ENCODE measurements at regions not wholly inside any gene's neighbourhood (a gene's known extent, or its start where the extent isn't known, plus 50 kb on each side); places are given as distances from the start of the nearest gene placed in this dataset.

DNA sequence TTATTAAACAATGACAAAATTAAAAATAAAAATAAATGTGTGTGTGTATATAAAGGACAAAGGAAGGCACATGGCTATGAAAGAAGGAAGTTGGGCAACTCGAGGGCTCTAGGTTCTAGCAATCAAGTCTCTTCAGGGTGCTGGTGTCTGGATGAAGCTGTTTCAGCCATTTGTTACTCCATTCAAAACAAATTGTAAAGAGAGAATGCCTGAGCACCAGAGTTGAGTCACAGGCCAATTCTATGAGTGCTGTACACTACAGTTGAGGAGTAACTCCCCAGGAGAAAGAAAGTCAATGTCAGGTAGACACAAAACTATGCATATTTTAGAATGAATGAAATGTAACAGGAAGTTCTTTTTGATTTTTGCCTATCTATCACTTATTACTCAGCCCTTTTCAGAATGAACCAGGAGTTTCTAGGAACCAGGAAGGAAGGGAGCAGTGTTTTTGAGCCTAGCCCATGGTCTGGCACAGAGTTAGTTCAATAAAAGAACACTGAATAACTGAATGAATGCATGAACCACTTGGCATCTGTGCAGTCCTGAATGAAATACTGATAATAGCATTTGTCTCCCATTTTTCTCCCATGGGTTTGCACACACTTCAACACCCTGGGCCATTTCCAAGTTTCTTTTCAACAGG lies 151.7 kb upstream of the CPEB2 start:
- DNase-seq (ENCODE audit: low spot score), result no peak

DNA sequence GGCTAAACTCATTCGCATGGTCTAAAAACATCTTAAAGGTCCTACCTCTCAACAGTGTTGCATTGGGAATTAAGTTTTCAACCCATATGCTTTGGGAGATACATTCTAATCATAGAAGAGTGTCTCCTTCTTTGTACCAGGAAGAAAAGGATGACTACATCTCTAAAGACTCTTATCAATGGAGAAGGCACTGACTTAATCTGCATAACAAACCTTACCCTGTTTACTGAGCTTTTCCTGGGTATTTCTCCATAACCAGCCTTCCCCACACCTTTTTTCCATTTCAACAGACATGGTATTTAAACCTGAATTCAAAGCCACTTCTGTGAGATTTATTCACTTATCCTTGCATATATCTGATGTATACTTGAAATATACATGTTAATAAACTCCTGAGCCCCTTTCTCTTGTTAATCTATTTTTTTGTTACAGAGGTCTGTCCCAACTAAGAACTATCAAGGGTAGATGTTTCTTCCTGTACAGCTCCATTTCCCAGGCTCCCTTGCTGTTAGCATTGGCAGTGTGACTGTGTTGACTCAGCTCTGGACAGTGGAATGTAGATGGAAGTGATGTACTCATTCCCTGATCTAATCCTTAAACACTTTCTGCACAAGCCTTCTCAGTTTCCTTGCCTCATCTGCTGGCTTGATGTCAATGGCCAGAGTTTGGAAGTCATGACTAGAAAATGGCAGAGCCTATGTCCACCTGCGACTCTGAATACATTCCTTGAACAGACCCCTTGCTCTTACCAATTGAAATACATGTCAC lies 148.9 kb upstream of the CPEB2 start:
- DNase-seq (ENCODE audit: low spot score), result no peak

DNA sequence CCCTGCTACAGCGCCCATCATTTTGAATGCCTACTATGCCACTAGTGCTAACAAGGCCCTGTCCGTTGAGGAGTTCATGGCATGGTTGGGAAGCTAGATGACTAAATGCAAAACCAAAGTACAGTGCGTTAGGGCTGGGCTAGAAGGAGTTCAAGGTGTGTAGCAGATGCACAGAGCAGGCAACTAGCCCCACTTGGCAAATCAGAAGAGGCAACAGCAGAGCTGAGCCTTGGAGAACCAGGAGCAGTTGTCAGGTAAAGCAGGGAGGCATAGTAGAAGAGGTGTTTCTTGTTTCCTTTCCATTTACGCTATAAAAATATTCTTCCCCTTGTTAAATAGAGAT lies 146.6 kb upstream of the CPEB2 start:
- no peak for DNase-seq (ENCODE audit: low spot score)

DNA sequence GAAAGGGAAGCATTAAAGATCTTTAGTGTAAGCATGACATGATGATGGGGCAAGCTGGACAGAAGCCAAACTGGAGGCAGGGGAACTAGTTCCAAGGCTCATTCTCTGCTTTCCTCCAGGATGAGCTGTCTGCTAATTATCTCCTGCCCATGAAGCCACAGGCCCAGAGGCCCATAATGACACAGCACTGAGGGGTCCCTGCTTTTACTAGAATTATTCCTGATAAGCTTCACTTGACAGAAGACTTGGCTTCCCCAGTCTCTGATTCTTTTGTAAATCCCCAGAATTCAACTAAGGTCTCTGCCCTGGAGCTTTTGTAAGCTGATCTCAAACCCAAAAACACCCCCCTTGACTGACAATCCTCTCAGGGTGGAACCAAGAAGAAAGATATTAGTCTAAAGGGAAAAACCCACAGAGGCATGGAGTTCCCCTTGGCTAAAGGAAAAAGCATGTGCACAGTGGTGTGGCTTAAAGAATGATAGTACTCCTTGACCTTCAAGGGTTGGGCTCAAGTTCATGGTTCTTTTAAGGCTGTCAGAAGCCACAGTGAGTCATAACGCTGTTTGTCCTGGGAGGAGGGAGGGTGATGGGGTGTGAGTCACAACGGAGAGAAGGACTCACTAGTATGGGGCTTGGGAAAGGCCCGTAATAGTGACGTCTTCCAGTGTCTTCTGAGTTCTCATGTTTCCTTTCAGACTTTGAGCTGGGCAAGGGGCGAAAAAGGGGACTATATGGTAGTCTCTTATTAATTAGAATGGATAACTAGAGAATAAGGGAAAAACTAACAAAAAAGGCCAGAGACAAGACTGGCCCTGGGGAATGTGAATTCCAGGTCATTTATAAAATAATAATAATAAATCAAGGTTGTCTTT lies 146.0 kb upstream of the CPEB2 start:
- DNase-seq (ENCODE audit: low spot score), result no peak

DNA sequence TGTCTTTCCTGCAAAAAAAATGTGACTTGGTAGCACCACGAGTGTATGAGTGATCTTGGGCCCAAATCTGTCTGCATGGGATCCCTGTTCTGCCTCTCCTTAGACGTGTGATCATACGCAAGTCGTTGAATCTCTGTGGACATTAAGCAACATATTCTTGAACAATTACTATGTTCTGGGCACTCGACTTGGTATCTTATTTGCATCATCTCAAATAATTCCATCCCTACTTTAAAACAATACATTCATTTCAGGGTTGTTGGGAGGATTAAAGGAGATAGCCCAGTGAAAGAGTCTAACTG lies 145.4 kb upstream of the CPEB2 start:
- DNase-seq (ENCODE audit: low spot score), result no peak

DNA sequence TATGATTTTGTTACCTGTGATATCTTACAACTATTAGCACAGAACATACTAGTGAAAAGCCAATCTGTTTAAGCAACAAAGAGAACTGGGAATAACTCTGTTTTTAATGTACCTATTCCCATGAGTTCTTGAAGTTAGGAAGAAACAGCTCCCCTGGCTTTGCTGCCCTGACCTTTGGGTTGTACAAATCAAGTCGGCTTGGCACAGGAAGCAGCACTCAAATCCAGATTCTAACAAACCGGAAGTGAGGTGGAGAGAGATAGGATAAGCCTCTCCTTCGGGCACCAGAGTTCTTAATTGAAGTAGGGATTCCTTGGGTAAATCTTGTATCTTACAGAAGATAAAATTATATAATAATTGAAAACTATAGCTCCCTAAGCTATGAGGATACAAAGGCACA lies 144.8 kb upstream of the CPEB2 start:
- DNase-seq (ENCODE audit: low spot score), result no peak

DNA sequence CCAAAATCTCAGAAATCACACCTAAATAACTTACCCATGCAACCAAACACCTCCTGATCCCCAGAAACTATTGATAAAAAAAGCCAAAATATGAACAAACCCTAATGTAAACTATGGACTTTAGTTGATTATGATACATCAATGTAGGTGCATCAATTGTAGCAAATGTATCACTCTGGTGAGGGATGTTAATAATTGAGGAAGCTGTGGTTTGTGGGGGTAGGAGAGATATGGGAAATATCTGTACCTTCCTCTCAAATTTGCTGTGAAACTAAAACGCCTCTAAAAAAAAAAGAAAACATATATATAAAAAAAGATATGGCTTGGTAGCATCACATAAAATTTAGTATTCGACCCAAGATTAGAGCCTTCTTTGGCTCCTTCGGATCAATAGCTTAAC lies 144.3 kb upstream of the CPEB2 start:
- no peak for DNase-seq (ENCODE audit: low spot score)

DNA sequence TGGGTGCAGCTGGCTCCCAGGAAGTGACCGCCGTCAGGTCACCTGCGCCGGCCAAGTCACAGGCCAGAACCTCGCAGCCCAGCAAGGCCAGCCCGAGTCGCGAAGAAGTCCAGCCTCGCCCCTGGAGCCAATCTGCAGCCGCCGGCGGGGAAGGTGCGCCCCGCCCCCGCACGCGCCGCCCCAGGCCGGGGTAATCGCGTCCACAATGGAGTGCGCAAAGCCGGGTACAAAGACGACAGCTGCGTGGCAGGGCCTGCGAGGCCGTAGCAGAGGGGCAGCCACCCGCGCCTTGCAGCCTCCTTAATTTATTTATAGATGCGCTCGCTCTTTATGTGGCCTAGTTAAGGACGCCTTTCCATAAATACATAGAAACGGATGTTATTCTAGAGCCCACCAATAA lies 139.4 kb upstream of the CPEB2 start:
- peak; percentile 57 for DNase-seq (ENCODE audit: low spot score)

DNA sequence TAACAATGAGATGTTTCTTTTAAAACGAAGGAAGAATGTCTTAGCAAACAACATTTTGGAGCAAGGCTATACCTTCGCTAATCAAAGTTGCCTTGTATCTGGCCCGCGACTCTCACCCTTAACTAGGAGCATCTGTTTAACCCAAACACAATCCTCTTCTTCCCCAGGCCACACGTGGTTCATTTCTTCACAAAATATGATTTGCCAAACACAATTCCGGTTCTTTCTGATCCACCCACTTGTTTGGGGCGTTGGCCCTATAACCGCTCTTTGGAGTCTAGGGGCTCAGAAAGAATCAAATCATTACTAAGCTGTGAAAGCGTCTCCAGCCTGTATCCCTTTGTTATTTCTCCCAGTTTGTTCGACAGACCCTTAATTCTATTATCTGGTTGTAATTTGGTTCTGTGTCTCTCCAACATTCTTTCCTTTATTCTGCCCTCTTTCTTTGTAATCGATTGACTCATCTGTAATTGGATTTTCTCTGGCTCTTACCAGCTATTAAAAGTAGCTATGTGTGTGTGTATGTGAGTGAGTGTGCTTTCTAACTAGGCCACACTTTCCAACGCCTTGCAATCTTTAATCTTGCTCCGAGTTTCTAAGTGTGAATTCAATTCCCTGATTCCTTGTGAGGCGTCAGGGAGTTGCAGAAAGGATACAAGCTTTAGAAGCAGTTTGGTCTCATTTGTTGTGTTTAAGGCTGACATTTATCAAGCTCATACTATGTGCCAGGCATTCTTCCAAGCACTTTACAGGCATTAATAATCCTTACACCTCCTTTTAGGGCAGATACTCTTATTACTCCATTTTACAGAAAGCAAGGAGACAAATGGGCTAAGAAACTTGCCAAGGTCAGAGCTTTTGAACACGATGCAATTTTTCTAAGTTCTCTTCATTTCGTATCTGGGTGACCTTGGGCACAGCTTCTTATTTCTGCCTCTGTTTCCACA lies 138.6 kb upstream of the CPEB2 start:
- DNase-seq (ENCODE audit: low spot score), result peak; percentile 58

DNA sequence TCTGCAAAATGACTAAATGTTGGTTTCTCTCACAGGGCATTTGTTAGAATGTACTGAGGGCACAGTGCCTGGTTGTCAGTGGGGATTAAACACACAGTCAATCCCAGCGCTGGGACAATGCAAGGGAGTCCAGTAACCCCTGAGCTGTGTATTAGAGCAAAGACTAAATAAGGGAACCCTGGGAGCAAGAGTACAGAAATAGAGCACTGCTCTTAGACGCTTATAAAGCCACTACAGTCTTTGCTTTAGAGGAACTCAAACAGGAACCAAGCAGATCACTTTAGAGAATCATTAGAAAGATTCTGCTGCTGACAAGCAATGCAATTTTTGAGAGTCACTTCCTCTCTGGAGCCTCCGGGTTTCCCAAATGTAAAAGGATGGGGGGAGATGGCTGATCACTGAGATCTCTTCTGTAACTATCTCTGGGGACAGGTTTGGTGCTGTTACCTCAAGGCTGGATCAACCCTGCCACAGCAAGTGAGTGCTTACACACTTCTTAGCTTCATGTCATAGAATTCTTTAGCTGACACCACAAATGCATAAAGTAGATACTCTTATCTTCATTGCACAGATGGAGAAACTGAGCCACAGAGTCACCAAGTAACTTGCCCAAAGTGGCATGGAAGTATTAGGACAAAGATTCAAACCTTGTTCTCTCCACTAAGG lies 137.8 kb upstream of the CPEB2 start:
- no peak for DNase-seq (ENCODE audit: low spot score)

DNA sequence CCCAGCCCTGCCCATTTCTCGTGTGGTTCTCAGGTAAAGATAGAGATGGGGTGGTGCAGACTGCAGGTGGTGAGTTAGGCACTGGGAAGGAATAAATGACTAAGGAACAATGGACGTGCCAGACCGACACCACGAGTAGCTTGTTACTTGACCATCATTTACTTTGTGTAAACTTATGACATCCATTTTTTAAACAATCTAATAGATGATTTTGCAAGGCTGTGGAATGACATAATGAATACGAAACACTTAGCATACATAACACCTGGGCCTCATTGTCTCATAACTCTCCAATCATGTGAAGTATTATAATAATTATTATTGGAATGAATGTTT lies 137.3 kb upstream of the CPEB2 start:
- DNase-seq (ENCODE audit: low spot score), result no peak

DNA sequence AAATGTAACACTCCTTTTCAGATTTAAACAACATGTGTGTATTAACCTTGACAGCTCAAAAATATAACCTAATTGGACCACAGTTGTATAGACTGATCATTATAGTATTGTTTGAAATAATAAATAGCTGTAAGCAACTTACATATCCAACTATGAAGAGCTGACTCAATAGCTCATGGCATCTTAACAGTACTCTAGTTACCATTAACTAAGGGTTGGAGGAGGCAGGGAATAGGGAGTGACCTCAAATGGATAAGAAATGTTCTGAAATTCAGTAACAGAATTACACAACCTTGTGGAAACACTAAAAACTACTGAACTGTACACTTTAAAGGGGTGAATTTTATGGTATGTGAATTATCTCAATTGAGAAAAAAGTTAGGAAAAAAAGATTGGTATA lies 136.5 kb upstream of the CPEB2 start:
- no peak for DNase-seq (ENCODE audit: low spot score)

DNA sequence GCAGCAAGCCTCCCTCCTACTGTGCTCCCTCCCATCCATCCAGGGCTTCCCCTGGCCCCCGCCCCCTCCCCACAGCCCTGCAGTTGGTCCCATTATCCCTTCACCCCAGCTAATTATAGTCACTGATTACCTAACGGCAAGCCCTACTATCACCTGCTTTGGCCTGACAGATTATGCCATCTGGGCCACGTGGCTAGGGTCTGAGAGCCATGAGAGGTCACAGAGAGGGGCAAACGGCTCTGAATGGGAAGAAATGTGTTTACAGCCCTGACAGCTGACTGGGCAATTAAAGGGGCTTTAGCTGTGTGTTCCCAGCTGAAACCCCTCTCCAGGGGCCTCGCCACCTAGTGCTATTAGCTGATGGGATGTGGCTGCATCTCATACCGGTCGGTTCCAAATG lies 134.4 kb upstream of the CPEB2 start:
- peak; percentile 62 for DNase-seq (ENCODE audit: low spot score)

DNA sequence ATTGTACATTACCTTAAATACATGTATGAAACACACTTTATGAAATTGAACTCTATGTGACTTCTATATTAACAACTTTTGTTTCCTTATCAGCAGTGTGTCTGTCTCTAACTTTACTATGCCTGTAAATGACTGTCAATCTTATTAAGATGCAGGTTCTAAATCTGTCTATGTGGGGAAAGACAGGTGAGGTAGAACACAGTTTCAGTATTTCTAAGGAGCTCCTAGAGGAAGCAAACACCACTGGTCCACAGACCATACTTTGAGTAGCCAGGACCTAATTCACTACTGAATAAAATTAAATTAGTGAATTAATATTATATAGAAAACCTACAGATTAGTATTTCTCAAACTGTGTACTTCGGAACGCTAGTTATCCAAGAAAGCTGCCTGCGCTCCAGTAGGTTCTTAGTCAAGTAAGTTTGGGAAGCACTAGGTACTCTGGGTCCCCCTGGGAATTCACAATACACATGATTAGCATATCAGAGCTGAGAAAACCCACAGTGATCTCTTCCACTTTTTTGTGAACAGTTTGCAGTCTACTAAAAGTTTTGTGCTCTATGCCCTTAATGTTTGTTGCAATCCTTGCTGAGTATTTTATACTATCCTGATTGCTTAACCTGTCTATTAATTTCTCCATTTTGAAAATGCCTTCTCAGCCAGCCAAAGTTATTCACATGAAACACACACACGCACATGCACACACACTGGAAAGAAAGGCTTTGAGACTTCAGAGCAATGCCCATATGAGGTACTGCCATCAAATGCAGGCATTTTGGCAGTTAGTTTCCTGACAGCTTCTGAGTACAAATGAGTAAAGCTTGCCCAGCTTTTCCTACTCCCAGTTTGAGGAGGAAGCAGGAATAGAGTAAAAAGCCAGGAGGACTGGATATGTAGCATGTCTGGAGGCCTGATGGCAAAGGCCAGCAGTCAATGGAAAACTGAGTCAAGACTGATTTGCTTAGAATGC lies 133.6 kb upstream of the CPEB2 start:
- DNase-seq (ENCODE audit: low spot score), result no peak

DNA sequence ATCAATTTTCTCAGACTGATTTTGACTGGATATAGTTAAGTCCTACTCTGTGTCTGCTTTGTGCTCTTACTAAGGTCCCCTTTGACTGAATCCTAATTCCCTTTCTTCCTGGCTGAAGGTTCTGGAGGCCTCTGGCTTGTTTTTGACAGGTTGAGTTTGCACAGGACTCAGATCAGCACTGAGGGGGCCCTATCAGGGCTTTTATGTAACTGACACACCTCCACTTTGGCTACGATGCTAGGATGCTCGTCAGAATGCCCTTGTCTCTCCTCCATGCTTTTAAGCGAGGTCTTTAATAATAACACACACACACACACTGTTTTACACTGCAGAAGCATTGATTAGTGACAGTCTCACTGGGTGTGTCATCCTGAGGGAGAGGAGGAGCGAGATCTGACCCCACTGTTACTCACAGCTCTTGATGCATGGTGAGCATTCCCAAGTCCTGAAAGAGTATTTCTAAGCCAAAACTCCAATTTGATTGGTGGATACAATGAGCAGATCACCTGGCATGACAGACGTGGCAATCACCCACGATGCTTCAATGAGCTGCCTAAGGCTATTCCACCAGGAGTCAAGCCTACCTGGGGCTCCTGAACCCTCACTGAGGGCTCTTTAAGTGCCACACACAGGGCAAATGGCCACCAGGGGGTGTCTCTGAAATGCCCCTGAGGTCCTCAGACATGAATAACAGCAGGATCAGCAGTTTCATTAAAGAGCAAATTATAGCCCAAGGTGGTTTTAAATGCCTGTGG lies 130.4 kb upstream of the CPEB2 start:
- DNase-seq (ENCODE audit: low spot score), result no peak

DNA sequence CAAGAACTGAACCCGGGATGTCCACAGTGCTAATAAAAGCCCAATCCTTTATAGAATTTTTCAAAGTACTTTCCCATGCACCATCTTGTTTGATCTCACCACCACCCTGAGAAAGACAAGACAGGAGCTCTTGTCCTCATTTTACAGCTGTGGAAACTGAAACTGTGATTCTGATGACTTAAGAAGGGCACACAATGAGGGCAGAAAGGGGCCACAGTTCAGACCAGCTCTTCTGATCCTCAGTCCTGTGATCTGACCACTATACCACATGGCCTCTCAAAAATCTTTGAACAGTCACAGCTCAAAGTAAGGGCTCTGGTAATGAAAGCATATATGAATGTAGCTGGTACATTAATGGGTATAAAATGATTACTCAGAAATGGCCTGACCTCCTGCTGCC lies 127.3 kb upstream of the CPEB2 start:
- no peak for DNase-seq (ENCODE audit: low spot score)

DNA sequence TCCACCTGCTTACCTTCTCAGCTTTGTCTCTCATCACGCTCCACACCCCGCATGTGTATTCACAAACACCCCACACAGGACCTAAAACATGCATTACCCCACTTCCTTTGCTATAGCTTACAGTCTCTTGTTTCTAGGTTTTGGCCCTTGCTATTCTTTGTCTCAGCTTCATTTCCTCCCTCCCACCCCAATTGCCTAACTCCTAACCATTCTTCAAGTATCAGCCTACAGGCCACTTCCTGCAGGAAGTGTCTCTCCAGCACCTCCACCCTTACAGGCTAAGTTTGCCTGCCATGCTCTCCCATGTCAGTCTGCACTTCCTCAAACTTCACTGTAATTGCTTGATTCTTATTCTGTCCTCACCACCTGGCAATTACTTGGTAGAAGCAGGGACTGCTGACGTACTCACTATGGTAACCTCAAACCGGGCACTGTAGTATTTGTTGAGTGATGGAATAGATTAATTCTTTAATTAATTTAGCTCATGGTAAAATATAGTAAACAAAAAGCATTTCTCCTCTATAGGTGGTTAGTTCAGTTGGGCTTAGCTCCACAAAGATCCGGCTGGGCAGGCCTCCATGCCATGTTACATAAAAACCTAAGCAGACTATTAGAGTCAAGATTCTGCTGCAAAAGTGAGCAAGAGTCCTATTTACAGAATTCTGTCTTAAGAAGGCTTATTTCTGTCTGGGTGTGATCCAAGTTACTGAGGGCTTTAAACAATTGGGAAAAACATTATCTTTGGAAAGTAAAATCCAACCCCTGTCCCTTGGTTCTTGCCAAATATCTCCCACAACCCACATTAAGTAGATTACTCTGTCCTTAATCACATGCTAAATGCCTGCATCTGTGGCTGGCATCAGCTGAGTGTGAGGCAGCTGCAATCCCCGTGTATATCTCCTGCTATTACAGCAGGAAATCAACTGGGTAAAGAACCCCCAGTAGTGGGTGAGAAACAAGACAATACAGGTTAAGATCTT lies 124.7 kb upstream of the CPEB2 start:
- DNase-seq (ENCODE audit: low spot score), result no peak

DNA sequence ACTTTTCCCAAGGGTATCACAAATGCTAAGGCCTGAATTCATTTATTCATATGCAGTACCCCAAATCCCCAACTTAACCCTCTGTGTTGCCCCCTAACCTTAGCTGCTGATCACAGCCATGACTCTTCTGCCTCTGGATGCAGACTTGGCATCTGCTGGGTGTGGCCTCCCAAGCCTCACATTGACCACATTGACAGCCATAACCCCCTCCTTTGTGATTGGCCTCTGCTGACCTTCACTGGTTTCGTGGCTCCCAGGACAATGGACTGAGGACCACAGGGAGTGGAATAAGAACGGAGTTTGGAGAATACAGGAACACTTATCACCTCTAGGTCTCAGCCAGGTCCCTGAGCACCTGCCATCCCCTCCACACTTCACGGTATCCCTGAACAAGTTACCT lies 123.6 kb upstream of the CPEB2 start:
- DNase-seq (ENCODE audit: low spot score), result no peak

DNA sequence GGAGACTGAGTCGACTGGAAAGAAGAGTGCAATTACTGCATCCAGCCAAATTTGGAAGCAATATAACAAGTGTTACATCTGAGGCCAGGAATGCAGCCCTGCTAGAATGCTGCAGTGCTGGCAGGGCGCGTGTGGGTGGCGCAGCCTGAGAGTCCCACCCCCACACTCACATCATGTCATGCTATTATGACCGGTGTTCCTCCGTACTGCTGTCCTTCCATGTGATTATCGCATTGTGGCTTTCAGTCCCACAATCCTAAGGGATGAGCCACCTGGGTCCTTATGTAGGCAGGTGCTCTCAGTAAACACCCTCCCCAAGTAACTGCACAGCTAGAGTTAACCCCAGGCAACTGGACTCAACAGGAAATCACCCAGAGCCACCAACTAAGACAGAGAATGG lies 122.6 kb upstream of the CPEB2 start:
- DNase-seq (ENCODE audit: low spot score), result no peak

Measured in ecto neural progenitor cell (in vitro differentiated cells).